ENCODE measurements at regions not wholly inside any gene's neighbourhood (a gene's known extent, or its start where the extent isn't known, plus 50 kb on each side); places are given as distances from the start of the nearest gene placed in this dataset.
A peak's percentile ranks its signal among the peaks of the same experiment; 100 is the strongest.

GRCh38 chr12:47520029-47520428 lies 185.8 kb downstream of the RPAP3 start:
- TF ChIP-seq CTCF (IDR thresholded peaks at IDR 0.05; ENCODE audit: low read depth, low read length) = no peak
- DNase-seq (ENCODE audit: extremely low read depth, low read depth) = no peak

GRCh38 chr12:47517122-47517521 lies 188.7 kb downstream of the RPAP3 start:
- TF ChIP-seq CTCF (IDR thresholded peaks at IDR 0.05; ENCODE audit: low read depth, low read length) = no peak
- no peak for DNase-seq (ENCODE audit: extremely low read depth, low read depth)

GRCh38 chr12:47509398-47509851 lies 196.4 kb downstream of the RPAP3 start:
- no peak for TF ChIP-seq CTCF (IDR thresholded peaks at IDR 0.05; ENCODE audit: low read depth, low read length)
- peak; percentile 62 for DNase-seq (ENCODE audit: extremely low read depth, low read depth)

GRCh38 chr12:47507221-47507620 lies 198.6 kb downstream of the RPAP3 start:
- no peak for DNase-seq (ENCODE audit: extremely low read depth, low read depth)
- TF ChIP-seq CTCF (IDR thresholded peaks at IDR 0.05; ENCODE audit: low read depth, low read length) = no peak

- DNase-seq (ENCODE audit: extremely low read depth, low read depth) = no peak
- no peak for TF ChIP-seq CTCF (IDR thresholded peaks at IDR 0.05; ENCODE audit: low read depth, low read length)
These were observed 200.9 kb downstream of the RPAP3 start for GRCh38 chr12:47504775-47505446.

GRCh38 chr12:47493801-47494200 lies 212.0 kb downstream of the RPAP3 start:
- TF ChIP-seq CTCF (IDR thresholded peaks at IDR 0.05; ENCODE audit: low read depth, low read length) = no peak
- DNase-seq (ENCODE audit: extremely low read depth, low read depth) = no peak

GRCh38 chr12:47491516-47492305 lies 214.1 kb downstream of the RPAP3 start:
- no peak for TF ChIP-seq CTCF (IDR thresholded peaks at IDR 0.05; ENCODE audit: low read depth, low read length)
- no peak for DNase-seq (ENCODE audit: extremely low read depth, low read depth)

Measured in AG09319 (cell line).